ENCODE measurements at regions not wholly inside any gene's neighbourhood (a gene's known extent, or its start where the extent isn't known, plus 50 kb on each side); places are given as distances from the start of the nearest gene placed in this dataset.

GRCh38 chr10:4373098-4373497, 452.9 kb upstream of the AKR1E2 start:
- no peak for DNase-seq

- no peak for DNase-seq
These were observed 453.4 kb upstream of the AKR1E2 start for GRCh38 chr10:4372601-4373000.

GRCh38 chr10:4371691-4372295, 454.2 kb upstream of the AKR1E2 start:
- DNase-seq = no peak

GRCh38 chr10:4370376-4370775, 455.6 kb upstream of the AKR1E2 start:
- no peak for DNase-seq

GRCh38 chr10:4361581-4361980, 464.4 kb upstream of the AKR1E2 start:
- DNase-seq = no peak

GRCh38 chr10:4359003-4359402, 467.0 kb upstream of the AKR1E2 start:
- no peak for DNase-seq

GRCh38 chr10:4357911-4358310, 468.1 kb upstream of the AKR1E2 start:
- no peak for DNase-seq

GRCh38 chr10:4355350-4355749, 470.7 kb upstream of the AKR1E2 start:
- no peak for DNase-seq

GRCh38 chr10:4354382-4354812, 471.6 kb upstream of the AKR1E2 start:
- DNase-seq = no peak

GRCh38 chr10:4353964-4354363, 472.0 kb upstream of the AKR1E2 start:
- peak; percentile 41 for DNase-seq

GRCh38 chr10:4353059-4353655, 472.9 kb upstream of the AKR1E2 start:
- DNase-seq = no peak

GRCh38 chr10:4352414-4352961, 473.5 kb upstream of the AKR1E2 start:
- no peak for DNase-seq

- no peak for DNase-seq
These were observed 474.1 kb upstream of the AKR1E2 start for GRCh38 chr10:4351723-4352413.

GRCh38 chr10:4347397-4347796, 478.6 kb upstream of the AKR1E2 start:
- DNase-seq = no peak

GRCh38 chr10:4345877-4346646, 479.9 kb upstream of the AKR1E2 start:
- no peak for DNase-seq

GRCh38 chr10:4344492-4344994, 481.5 kb upstream of the AKR1E2 start:
- DNase-seq = peak; percentile 56

- no peak for DNase-seq
These were observed 482.1 kb upstream of the AKR1E2 start for GRCh38 chr10:4343873-4344272.

- no peak for DNase-seq
These were observed 482.9 kb upstream of the AKR1E2 start for GRCh38 chr10:4343091-4343490.

- no peak for DNase-seq
These were observed 487.2 kb upstream of the AKR1E2 start for GRCh38 chr10:4338768-4339167.

GRCh38 chr10:4337563-4337962, 488.4 kb upstream of the AKR1E2 start:
- DNase-seq = no peak

- no peak for DNase-seq
These were observed 491.1 kb upstream of the AKR1E2 start for GRCh38 chr10:4334871-4335270.

- DNase-seq = no peak
These were observed 492.0 kb upstream of the AKR1E2 start for GRCh38 chr10:4334015-4334414.

- no peak for DNase-seq
These were observed 492.5 kb upstream of the AKR1E2 start for GRCh38 chr10:4333459-4333894.

All from CD4-positive, alpha-beta T cell treated with Interleukin-4 for 4 hours (primary cell).